GM19372 (cell line): ENCODE measurements at regions not wholly inside any gene's neighbourhood (a gene's known extent, or its start where the extent isn't known, plus 50 kb on each side); places are given as distances from the start of the nearest gene placed in this dataset.
"Not testable (repeated sequence)": the region's sequence is repeated elsewhere in the genome, so short reads cannot be mapped to it uniquely, and the experiment has no call there.

Experiments
- ATAC-seq: cut with Tn5 transposase; IDR thresholded peaks from one replicate; pipeline ENCODE4 v1.9.1; 2021; ENCODE audit warnings: mild to moderate bottlenecking, low read depth, moderate library complexity; ENCODE audit not compliant: unreplicated experiment

- ATAC-seq = no peak
Measured at GRCh38 chr18:8882632-8883408, 177.5 kb downstream of the MTCL1 start.

- no peak for ATAC-seq
Measured at GRCh38 chr18:8883409-8883668, 178.0 kb downstream of the MTCL1 start.

GRCh38 chr18:8887877-8888276, 182.5 kb downstream of the MTCL1 start:
- not testable (repeated sequence) for ATAC-seq

GRCh38 chr18:8889489-8889888, 184.1 kb downstream of the MTCL1 start:
- no peak for ATAC-seq

- ATAC-seq = not testable (repeated sequence)
Measured at GRCh38 chr18:8890503-8890902, 185.1 kb downstream of the MTCL1 start.

GRCh38 chr18:8890957-8891464, 185.7 kb downstream of the MTCL1 start:
- no peak for ATAC-seq

GRCh38 chr18:8893221-8893620, 187.9 kb downstream of the MTCL1 start:
- no peak for ATAC-seq

GRCh38 chr18:8893628-8894231, 188.4 kb downstream of the MTCL1 start:
- no peak for ATAC-seq

GRCh38 chr18:8894823-8895222, 189.5 kb downstream of the MTCL1 start:
- no peak for ATAC-seq

- ATAC-seq = no peak
Measured at GRCh38 chr18:8895341-8895740, 190.0 kb downstream of the MTCL1 start.

- no peak for ATAC-seq
Measured at GRCh38 chr18:8895987-8896619, 190.7 kb downstream of the MTCL1 start.

- no peak for ATAC-seq
Measured at GRCh38 chr18:8899000-8899399, 193.6 kb downstream of the MTCL1 start.

- no peak for ATAC-seq
Measured at GRCh38 chr18:8900552-8900951, 195.2 kb downstream of the MTCL1 start.

- no peak for ATAC-seq
Measured at GRCh38 chr18:8901019-8901418, 195.7 kb downstream of the MTCL1 start.

- no peak for ATAC-seq
Measured at GRCh38 chr18:8904316-8904715, 198.2 kb upstream of the NDUFV2 start.

GRCh38 chr18:8908792-8909510, 193.5 kb upstream of the NDUFV2 start:
- ATAC-seq = no peak

GRCh38 chr18:8910186-8910822, 192.2 kb upstream of the NDUFV2 start:
- ATAC-seq = no peak

GRCh38 chr18:8910843-8911242, 191.7 kb upstream of the NDUFV2 start:
- no peak for ATAC-seq

- no peak for ATAC-seq
Measured at GRCh38 chr18:8911408-8912340, 190.8 kb upstream of the NDUFV2 start.
